Tibial nerve (tissue), 3 donors: ENCODE measurements at regions not wholly inside any gene's neighbourhood (a gene's known extent, or its start where the extent isn't known, plus 50 kb on each side); places are given as distances from the start of the nearest gene placed in this dataset.

ENCODE experiments used
- CTCF ChIP-seq, 5 experiments: fragments of 200-600 bp in 3 of 5; fragments of 450-650 bp in 2 of 5; sonication (generic) in 3 of 5; IDR thresholded peaks; one replicate each; pipeline ENCODE4 v1.5.1; 2016 to 2019; ENCODE audit warnings: antibody characterized with exemption in 5 of 5, mild to moderate bottlenecking in 3 of 5, moderate library complexity in 2 of 5
- POLR2A ChIP-seq, 2 donors: fragments of 450-650 bp; IDR thresholded peaks; one replicate each; pipeline ENCODE4 v1.6.1; 2017; ENCODE audit warnings: antibody characterized with exemption in 2 of 2, mild to moderate bottlenecking in 2 of 2, moderate library complexity in 2 of 2

- TF ChIP-seq CTCF (IDR thresholded peaks at IDR 0.05) (no peak), POLR2A (IDR thresholded peaks at IDR 0.05) (no peak)
Measured at GRCh38 chr6:48735846-48736245, 624.8 kb upstream of the PTCHD4 start.
